ENCODE measurements at regions not wholly inside any gene's neighbourhood (a gene's known extent, or its start where the extent isn't known, plus 50 kb on each side); places are given as distances from the start of the nearest gene placed in this dataset.

GRCh38 chr4:82215039-82215438 lies 158.8 kb downstream of the HNRNPD start:
- Histone ChIP-seq H3K4me3 (ENCODE audit: insufficient read depth in 1 of 2, low read depth in 1 of 2, low read length in 2 of 2) (no peak overlapping the region), H2BK5ac (ENCODE audit: low read depth, low read length, poor library complexity, severe bottlenecking) (no peak overlapping the region), H3K36me3 (ENCODE audit: control insufficient read depth in 1 of 2, insufficient read depth in 2 of 2, low read depth in 1 of 2, low read length in 2 of 2) (no peaks in the 10 kb centered on the region), H3K4me2 (ENCODE audit: low read length, poor library complexity, severe bottlenecking) (no peak overlapping the region), H3K27me3 (ENCODE audit: control insufficient read depth in 1 of 2, insufficient read depth in 1 of 2, low read length in 2 of 2) (peaks cover 3 to 4% of the 10 kb centered on the region in 2 experiments), H3K4me1 (ENCODE audit: control insufficient read depth, insufficient read depth, low read depth, low read length) (no peaks in the 10 kb centered on the region), H3K27ac (ENCODE audit: low read length, poor library complexity, severe bottlenecking) (no peak overlapping the region), H2AFZ (ENCODE audit: low read depth, low read length) (no peak overlapping the region), H2BK12ac (ENCODE audit: low read length in 2 of 2) (no peak overlapping the region), H4K91ac (ENCODE audit: low read length) (no peak overlapping the region), H3K18ac (ENCODE audit: low read depth in 1 of 2, low read length in 2 of 2) (no peak overlapping the region), H2AK5ac (ENCODE audit: low read length, severe bottlenecking) (no peak overlapping the region), H4K8ac (ENCODE audit: low read length) (no peak overlapping the region), H2BK120ac (ENCODE audit: low read depth, low read length) (no peak overlapping the region), H2BK15ac (ENCODE audit: low read depth, poor library complexity, severe bottlenecking) (no peak overlapping the region), H3K9me3 (ENCODE audit: control insufficient read depth, low read length) (no peaks in the 10 kb centered on the region), H3K14ac (ENCODE audit: low read length in 2 of 2) (no peak overlapping the region), H3K4ac (ENCODE audit: low read depth in 1 of 2, low read length in 2 of 2) (no peak overlapping the region), H3K9ac (ENCODE audit: low read length) (no peak overlapping the region), H3K79me1 (replicated peaks; ENCODE audit: low read length, poor library complexity, severe bottlenecking) (no peaks in the 10 kb centered on the region), H3K23ac (ENCODE audit: low read length in 2 of 2) (no peak overlapping the region)
- WGBS = 89% methylated on average over 1 of the region's 1 CpG
- no peak for DNase-seq

GRCh38 chr4:82213485-82214417 lies 160.0 kb downstream of the HNRNPD start:
- no peaks in the 10 kb centered on the region for H3K4me1 ChIP-seq (ENCODE audit: control insufficient read depth, insufficient read depth, low read depth, low read length)
- no peak overlapping the region for H3K4me2 ChIP-seq (ENCODE audit: low read length, poor library complexity, severe bottlenecking)
- no peak overlapping the region for H2BK15ac ChIP-seq (ENCODE audit: low read depth, poor library complexity, severe bottlenecking)
- H3K4ac ChIP-seq (ENCODE audit: low read depth in 1 of 2, low read length in 2 of 2) = no peak overlapping the region
- no peak overlapping the region for H3K4me3 ChIP-seq (ENCODE audit: insufficient read depth in 1 of 2, low read depth in 1 of 2, low read length in 2 of 2)
- no peak overlapping the region for H2AK5ac ChIP-seq (ENCODE audit: low read length, severe bottlenecking)
- no peak overlapping the region for H3K18ac ChIP-seq (ENCODE audit: low read depth in 1 of 2, low read length in 2 of 2)
- 93% methylated on average over 3 of the region's 5 CpGs for WGBS
- no peaks in the 10 kb centered on the region for H3K9me3 ChIP-seq (ENCODE audit: control insufficient read depth, low read length)
- H3K79me1 ChIP-seq (replicated peaks; ENCODE audit: low read length, poor library complexity, severe bottlenecking) = no peaks in the 10 kb centered on the region
- H2AFZ ChIP-seq (ENCODE audit: low read depth, low read length) = no peak overlapping the region
- H4K8ac ChIP-seq (ENCODE audit: low read length) = no peak overlapping the region
- H2BK5ac ChIP-seq (ENCODE audit: low read depth, low read length, poor library complexity, severe bottlenecking) = no peak overlapping the region
- no peak overlapping the region for H4K91ac ChIP-seq (ENCODE audit: low read length)
- H3K27me3 ChIP-seq (ENCODE audit: control insufficient read depth in 1 of 2, insufficient read depth in 1 of 2, low read length in 2 of 2) = peaks cover 3 to 4% of the 10 kb centered on the region in 2 experiments
- no peak overlapping the region for H3K14ac ChIP-seq (ENCODE audit: low read length in 2 of 2)
- no peak for DNase-seq
- no peak overlapping the region for H3K27ac ChIP-seq (ENCODE audit: low read length, poor library complexity, severe bottlenecking)
- no peak overlapping the region for H3K9ac ChIP-seq (ENCODE audit: low read length)
- H2BK12ac ChIP-seq (ENCODE audit: low read length in 2 of 2) = no peak overlapping the region
- H3K23ac ChIP-seq (ENCODE audit: low read length in 2 of 2) = no peak overlapping the region
- H3K36me3 ChIP-seq (ENCODE audit: control insufficient read depth in 1 of 2, insufficient read depth in 2 of 2, low read depth in 1 of 2, low read length in 2 of 2) = no peaks in the 10 kb centered on the region
- H2BK120ac ChIP-seq (ENCODE audit: low read depth, low read length) = no peak overlapping the region

GRCh38 chr4:82201805-82202641 lies 171.8 kb downstream of the HNRNPD start:
- no peak overlapping the region for H3K9ac ChIP-seq (ENCODE audit: low read length)
- H3K4me2 ChIP-seq (ENCODE audit: low read length, poor library complexity, severe bottlenecking) = no peak overlapping the region
- no peak overlapping the region for H2BK5ac ChIP-seq (ENCODE audit: low read depth, low read length, poor library complexity, severe bottlenecking)
- H4K91ac ChIP-seq (ENCODE audit: low read length) = no peak overlapping the region
- H3K27me3 ChIP-seq (ENCODE audit: control insufficient read depth in 1 of 2, insufficient read depth in 1 of 2, low read length in 2 of 2) = no peaks in the 10 kb centered on the region
- H3K14ac ChIP-seq (ENCODE audit: low read length in 2 of 2) = no peak overlapping the region
- no peaks in the 10 kb centered on the region for H3K79me1 ChIP-seq (replicated peaks; ENCODE audit: low read length, poor library complexity, severe bottlenecking)
- peak; percentile 50 for DNase-seq
- no peak overlapping the region for H4K8ac ChIP-seq (ENCODE audit: low read length)
- H3K36me3 ChIP-seq (ENCODE audit: control insufficient read depth in 1 of 2, insufficient read depth in 2 of 2, low read depth in 1 of 2, low read length in 2 of 2) = no peaks in the 10 kb centered on the region
- WGBS = 28% methylated on average over 2 of the region's 3 CpGs
- H3K9me3 ChIP-seq (ENCODE audit: control insufficient read depth, low read length) = peaks cover 8% of the 10 kb centered on the region
- H3K4me3 ChIP-seq (ENCODE audit: insufficient read depth in 1 of 2, low read depth in 1 of 2, low read length in 2 of 2) = no peak overlapping the region
- no peak overlapping the region for H3K18ac ChIP-seq (ENCODE audit: low read depth in 1 of 2, low read length in 2 of 2)
- no peak overlapping the region for H3K4ac ChIP-seq (ENCODE audit: low read depth in 1 of 2, low read length in 2 of 2)
- H2BK12ac ChIP-seq (ENCODE audit: low read length in 2 of 2) = no peak overlapping the region
- no peak overlapping the region for H2BK120ac ChIP-seq (ENCODE audit: low read depth, low read length)
- no peak overlapping the region for H3K27ac ChIP-seq (ENCODE audit: low read length, poor library complexity, severe bottlenecking)
- H3K23ac ChIP-seq (ENCODE audit: low read length in 2 of 2) = no peak overlapping the region
- no peaks in the 10 kb centered on the region for H3K4me1 ChIP-seq (ENCODE audit: control insufficient read depth, insufficient read depth, low read depth, low read length)
- H2AK5ac ChIP-seq (ENCODE audit: low read length, severe bottlenecking) = no peak overlapping the region
- no peak overlapping the region for H2BK15ac ChIP-seq (ENCODE audit: low read depth, poor library complexity, severe bottlenecking)
- H2AFZ ChIP-seq (ENCODE audit: low read depth, low read length) = no peak overlapping the region

GRCh38 chr4:82201303-82201702 lies 172.5 kb downstream of the HNRNPD start:
- H3K4me3 ChIP-seq (ENCODE audit: insufficient read depth in 1 of 2, low read depth in 1 of 2, low read length in 2 of 2) = no peak overlapping the region
- no peak overlapping the region for H4K8ac ChIP-seq (ENCODE audit: low read length)

More at GRCh38 chr4:82201303-82201702, 172.5 kb downstream of the HNRNPD start:
- no peaks in the 10 kb centered on the region for H3K4me1 ChIP-seq (ENCODE audit: control insufficient read depth, insufficient read depth, low read depth, low read length)
- H3K14ac ChIP-seq (ENCODE audit: low read length in 2 of 2) = no peak overlapping the region
- H3K27me3 ChIP-seq (ENCODE audit: control insufficient read depth in 1 of 2, insufficient read depth in 1 of 2, low read length in 2 of 2) = no peaks in the 10 kb centered on the region
- H3K18ac ChIP-seq (ENCODE audit: low read depth in 1 of 2, low read length in 2 of 2) = no peak overlapping the region
- H3K4me2 ChIP-seq (ENCODE audit: low read length, poor library complexity, severe bottlenecking) = no peak overlapping the region
- H2BK5ac ChIP-seq (ENCODE audit: low read depth, low read length, poor library complexity, severe bottlenecking) = no peak overlapping the region
- DNase-seq = no peak
- H3K9me3 ChIP-seq (ENCODE audit: control insufficient read depth, low read length) = peaks cover 3% of the 10 kb centered on the region
- H2AFZ ChIP-seq (ENCODE audit: low read depth, low read length) = no peak overlapping the region
- H2AK5ac ChIP-seq (ENCODE audit: low read length, severe bottlenecking) = no peak overlapping the region
- H3K36me3 ChIP-seq (ENCODE audit: control insufficient read depth in 1 of 2, insufficient read depth in 2 of 2, low read depth in 1 of 2, low read length in 2 of 2) = no peaks in the 10 kb centered on the region
- H3K79me1 ChIP-seq (replicated peaks; ENCODE audit: low read length, poor library complexity, severe bottlenecking) = no peaks in the 10 kb centered on the region
- H3K4ac ChIP-seq (ENCODE audit: low read depth in 1 of 2, low read length in 2 of 2) = no peak overlapping the region
- no peak overlapping the region for H2BK15ac ChIP-seq (ENCODE audit: low read depth, poor library complexity, severe bottlenecking)
- WGBS = no CpG with 5 or more reads among the region's 1 CpG
- no peak overlapping the region for H2BK120ac ChIP-seq (ENCODE audit: low read depth, low read length)
- H2BK12ac ChIP-seq (ENCODE audit: low read length in 2 of 2) = no peak overlapping the region
- H3K9ac ChIP-seq (ENCODE audit: low read length) = no peak overlapping the region
- no peak overlapping the region for H3K23ac ChIP-seq (ENCODE audit: low read length in 2 of 2)
- H3K27ac ChIP-seq (ENCODE audit: low read length, poor library complexity, severe bottlenecking) = no peak overlapping the region
- no peak overlapping the region for H4K91ac ChIP-seq (ENCODE audit: low read length)

Data from mesenchymal stem cell (in vitro differentiated cells and primary cell).